ENCODE measurements at regions not wholly inside any gene's neighbourhood (a gene's known extent, or its start where the extent isn't known, plus 50 kb on each side); places are given as distances from the start of the nearest gene placed in this dataset.

GRCh38 chr4:12177416-12177815, 748.7 kb upstream of the HS3ST1 start:
- DNase-seq (ENCODE audit: low spot score): no peak
- no peak for TF ChIP-seq CTCF (IDR thresholded peaks at IDR 0.05)
- Histone ChIP-seq H3K27ac (no peak overlapping the region), H3K4me3 (no peak overlapping the region)

- no peak for DNase-seq (ENCODE audit: low spot score)
- Histone ChIP-seq H3K27ac (no peak overlapping the region), H3K4me3 (no peak overlapping the region)
- no peak for TF ChIP-seq CTCF (IDR thresholded peaks at IDR 0.05)
Measured at GRCh38 chr4:12173496-12173895, 744.8 kb upstream of the HS3ST1 start.

- no peak overlapping the region for H3K4me3 ChIP-seq
- H3K27ac ChIP-seq: no peak overlapping the region
- no peak for DNase-seq (ENCODE audit: low spot score)
- TF ChIP-seq CTCF (IDR thresholded peaks at IDR 0.05): no peak
Measured at GRCh38 chr4:12172198-12172973, 743.7 kb upstream of the HS3ST1 start.

- no peak overlapping the region for H3K27ac ChIP-seq
- TF ChIP-seq CTCF (IDR thresholded peaks at IDR 0.05): no peak
- no peak for DNase-seq (ENCODE audit: low spot score)
- no peak overlapping the region for H3K4me3 ChIP-seq
Measured at GRCh38 chr4:12170308-12170707, 741.6 kb upstream of the HS3ST1 start.

GRCh38 chr4:12165616-12166015, 736.9 kb upstream of the HS3ST1 start:
- H3K27ac ChIP-seq: no peak overlapping the region
- TF ChIP-seq CTCF (IDR thresholded peaks at IDR 0.05): no peak
- H3K4me3 ChIP-seq: no peak overlapping the region
- DNase-seq (ENCODE audit: low spot score): no peak

- Histone ChIP-seq H3K27ac (no peak overlapping the region), H3K4me3 (no peak overlapping the region)
- DNase-seq (ENCODE audit: low spot score): no peak
- no peak for TF ChIP-seq CTCF (IDR thresholded peaks at IDR 0.05)
Measured at GRCh38 chr4:12146339-12146738, 717.6 kb upstream of the HS3ST1 start.

- Histone ChIP-seq H3K4me3 (no peak overlapping the region), H3K27ac (no peak overlapping the region)
- no peak for DNase-seq (ENCODE audit: low spot score)
- no peak for TF ChIP-seq CTCF (IDR thresholded peaks at IDR 0.05)
Measured at GRCh38 chr4:12145768-12146167, 717.1 kb upstream of the HS3ST1 start.
